ENCODE measurements at regions not wholly inside any gene's neighbourhood (a gene's known extent, or its start where the extent isn't known, plus 50 kb on each side); places are given as distances from the start of the nearest gene placed in this dataset.

- peak; percentile 96 for DNase-seq
These were observed 603.7 kb upstream of the ZEB2 start for GRCh38 chr2:145123606-145124005.

GRCh38 chr2:145119225-145119624 is 599.3 kb upstream of the ZEB2 start:
- DNase-seq: no peak

GRCh38 chr2:145116834-145117725 is 597.2 kb upstream of the ZEB2 start:
- DNase-seq: no peak

GRCh38 chr2:145116056-145116455 is 596.1 kb upstream of the ZEB2 start:
- no peak for DNase-seq

- no peak for DNase-seq
These were observed 594.8 kb upstream of the ZEB2 start for GRCh38 chr2:145114726-145115125.

GRCh38 chr2:145112467-145112866 is 592.5 kb upstream of the ZEB2 start:
- no peak for DNase-seq

- no peak for DNase-seq
These were observed 590.9 kb upstream of the ZEB2 start for GRCh38 chr2:145110668-145111356.

- no peak for DNase-seq
These were observed 589.2 kb upstream of the ZEB2 start for GRCh38 chr2:145108959-145109710.

DNA sequence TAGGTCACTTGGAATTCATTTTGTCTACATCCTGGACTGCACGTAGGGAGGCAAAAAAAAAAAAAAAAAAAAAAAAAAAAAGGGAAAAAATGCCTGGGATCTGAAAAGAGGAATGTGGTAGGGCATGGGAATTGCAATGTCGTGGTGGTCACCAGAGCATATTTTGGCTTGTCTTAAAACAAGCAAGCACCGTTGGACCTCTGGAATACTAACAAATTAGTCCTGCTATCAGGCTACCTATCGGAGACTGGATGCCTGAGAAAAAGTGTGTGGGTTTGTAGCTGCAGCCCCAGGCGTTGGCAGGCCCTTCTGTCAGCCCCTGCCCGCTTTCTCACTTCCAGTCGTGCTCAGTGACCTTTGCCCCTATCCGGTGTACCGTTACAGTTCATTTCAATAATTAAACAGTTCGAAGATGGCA is 588.5 kb upstream of the ZEB2 start:
- peak; percentile 81 for DNase-seq

DNA sequence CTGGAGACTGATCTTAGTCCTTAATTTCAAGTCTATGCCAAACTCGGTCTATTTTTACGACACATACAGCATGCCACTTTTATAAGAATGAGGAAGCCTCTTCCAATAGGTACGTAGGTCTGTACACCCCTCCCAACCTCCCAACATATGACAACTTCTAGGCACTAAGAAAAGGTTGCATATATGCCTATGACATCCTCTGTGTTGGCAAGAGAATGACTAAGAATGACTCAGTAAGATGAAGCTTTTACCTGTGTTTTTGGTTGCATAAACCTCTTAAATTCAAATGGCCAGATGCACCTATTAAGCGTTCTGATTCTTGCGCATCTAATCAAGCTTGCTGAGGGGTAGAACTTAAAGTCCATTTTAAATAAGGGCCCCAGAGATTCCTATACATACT is 586.4 kb upstream of the ZEB2 start:
- DNase-seq: no peak

GRCh38 chr2:145102706-145103105 is 582.8 kb upstream of the ZEB2 start:
- no peak for DNase-seq

DNA sequence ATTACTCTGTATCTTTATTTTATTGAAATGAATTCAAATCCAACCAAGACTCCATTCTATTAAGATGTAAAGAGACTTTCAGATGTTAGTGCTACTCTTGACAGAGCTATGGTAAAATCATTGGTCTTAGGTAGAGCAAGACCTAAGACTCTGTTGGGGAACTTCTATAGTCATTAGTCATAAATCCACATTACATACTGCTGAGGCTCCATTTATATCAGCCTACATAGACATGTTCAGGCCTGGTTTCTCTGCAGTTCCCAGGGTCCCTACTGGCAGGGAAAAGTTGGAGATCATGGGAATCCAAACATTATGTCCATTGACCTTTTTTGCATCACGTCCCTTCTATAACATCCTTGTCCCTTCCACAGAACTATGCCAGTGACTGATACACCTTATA is 580.4 kb upstream of the ZEB2 start:
- no peak for DNase-seq

DNA sequence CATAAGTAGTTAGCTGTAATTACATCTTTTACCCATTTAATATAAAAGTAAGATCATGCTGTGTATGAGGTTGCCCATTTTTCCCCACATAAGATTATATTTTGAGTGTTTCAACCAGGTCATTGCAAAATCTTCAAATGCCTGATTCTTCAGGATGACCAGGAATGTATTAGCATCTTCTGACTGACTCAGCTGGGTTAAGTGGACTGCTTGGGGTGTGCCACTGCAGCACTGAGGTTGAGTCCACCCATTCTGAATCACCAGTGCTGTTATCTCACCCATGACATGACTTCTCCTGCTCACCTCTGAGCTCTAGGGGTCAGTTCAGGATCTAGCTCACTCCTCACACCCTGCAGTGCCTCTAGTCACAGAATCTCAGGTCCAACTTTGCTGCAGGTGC is 576.7 kb upstream of the ZEB2 start:
- no peak for DNase-seq

DNA sequence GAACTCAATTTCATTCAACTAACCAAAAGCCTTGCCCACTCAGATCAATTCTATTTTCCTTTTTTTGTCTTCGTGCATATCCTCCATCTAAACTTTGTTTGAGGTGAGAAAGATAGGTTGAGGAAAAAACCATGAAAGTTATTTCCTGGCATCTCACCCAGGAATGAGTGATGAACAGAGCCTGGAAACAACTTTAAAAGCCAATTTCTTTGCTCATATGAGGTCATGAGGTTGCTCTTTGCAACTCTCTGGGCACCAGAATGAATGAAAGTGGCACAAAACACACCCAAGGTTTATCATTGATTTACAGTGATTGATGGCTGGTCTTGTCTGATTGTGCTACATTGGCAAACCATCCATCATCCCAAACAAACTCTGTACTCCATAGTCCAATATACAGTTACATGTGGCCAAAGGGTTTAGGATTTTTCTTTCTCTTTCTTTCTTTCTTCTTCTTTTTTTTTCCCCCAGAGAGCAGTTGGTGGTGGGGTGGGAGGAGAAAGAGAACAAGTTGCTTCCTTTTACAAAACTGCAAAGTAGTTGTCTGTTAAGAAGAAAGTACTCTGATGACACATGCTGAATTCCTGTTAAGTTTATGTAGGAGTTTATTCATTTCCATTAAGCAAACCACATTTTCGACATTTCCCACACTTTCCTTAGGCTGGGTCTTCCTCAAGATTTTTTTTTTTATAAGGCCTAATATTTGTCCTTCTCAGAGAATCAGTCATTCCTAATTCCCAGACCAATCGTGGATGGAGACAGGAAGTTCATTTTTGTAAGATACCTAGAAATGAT is 575.9 kb upstream of the ZEB2 start:
- no peak for DNase-seq

- no peak for DNase-seq
These were observed 574.5 kb upstream of the ZEB2 start for GRCh38 chr2:145094370-145094769.

- DNase-seq: no peak
These were observed 572.0 kb upstream of the ZEB2 start for GRCh38 chr2:145091967-145092366.

DNA sequence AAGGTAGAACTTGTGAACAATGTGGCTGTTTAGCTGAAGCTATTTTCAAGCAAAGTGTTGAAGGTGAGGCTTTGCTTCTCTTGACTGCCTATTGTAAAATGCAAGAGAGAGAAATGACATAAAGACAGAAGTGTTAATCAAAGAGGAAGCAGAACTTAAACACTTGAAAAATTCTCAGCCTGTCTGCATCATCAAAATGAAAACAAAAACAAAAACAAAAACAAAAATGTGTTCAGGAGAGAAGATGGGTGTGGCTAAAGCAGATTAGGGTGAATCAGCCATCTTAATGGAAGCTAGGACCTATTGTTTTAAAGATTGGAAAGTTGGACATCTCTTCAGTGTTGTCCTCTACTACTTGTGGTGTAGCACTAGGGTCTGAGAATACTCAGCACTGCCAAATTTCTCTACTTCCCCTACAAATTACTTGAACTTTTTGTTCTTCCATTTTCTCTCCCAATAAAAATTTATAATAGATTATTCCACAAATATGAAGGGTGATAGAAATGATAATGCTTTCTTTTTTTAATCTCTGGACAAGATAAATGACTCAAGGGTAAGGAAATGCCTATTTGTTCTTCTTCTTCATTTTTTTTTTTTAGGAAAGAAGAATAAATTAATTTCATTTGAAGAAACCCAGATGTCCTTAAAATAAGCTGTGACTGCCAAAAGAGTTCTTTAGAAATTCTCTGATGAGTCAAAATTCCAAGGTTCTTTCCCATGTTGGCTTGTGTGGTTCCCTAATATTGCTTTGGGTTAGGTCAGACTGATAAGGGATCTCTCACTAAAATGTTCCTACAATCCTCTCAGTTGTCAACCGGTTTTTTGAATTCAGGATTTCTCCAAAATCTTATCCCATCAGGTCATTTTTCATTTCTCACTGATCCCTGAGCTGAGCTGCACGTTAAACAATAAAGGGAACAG is 571.2 kb upstream of the ZEB2 start:
- no peak for DNase-seq

DNA sequence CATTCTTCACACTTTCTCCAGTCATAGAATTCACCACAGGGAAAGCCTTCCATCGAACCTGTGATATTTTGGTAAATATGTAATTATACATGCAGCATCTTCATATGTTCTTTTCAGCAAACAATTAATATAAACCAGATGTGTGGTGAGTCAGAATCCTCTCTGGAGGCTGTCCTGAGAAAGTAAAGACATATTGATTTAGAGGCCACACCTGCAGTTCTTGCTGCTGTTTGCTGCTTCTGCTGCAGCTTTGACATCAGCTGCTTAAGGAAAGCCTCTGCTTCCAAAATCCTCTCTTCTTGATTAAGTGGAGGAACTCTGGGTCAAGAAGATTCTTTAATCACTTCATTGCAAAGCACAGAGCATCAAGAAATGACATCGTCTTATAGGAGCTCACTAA is 568.8 kb upstream of the ZEB2 start:
- no peak for DNase-seq

- no peak for DNase-seq
These were observed 567.0 kb upstream of the ZEB2 start for GRCh38 chr2:145086910-145087309.

GRCh38 chr2:145085612-145086011 is 565.7 kb upstream of the ZEB2 start:
- no peak for DNase-seq

DNA sequence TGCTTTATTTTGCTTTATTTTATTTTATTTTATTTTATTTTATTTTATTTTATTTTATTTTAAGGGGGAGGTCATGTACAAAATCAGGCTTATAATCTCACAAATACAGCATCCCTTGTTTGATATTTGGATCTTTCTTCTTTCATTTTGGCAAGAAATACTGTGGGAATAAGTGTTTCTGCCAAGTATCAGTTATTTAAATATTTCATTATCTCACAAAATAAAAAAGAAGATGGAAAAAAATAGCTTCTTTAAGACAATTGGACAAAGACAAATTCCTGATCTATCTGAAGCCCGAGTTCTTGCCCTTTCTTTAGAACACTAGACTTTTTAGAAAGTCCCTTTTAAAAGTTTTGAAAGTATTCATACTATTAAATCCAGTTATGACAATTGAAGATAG is 560.5 kb upstream of the ZEB2 start:
- no peak for DNase-seq

GRCh38 chr2:145079641-145080040 is 559.7 kb upstream of the ZEB2 start:
- no peak for DNase-seq

Measured in islet precursor cell (in vitro differentiated cells).